Stimulated activated naive CD4-positive, alpha-beta T cell (primary cell): ENCODE measurements at regions not wholly inside any gene's neighbourhood (a gene's known extent, or its start where the extent isn't known, plus 50 kb on each side); places are given as distances from the start of the nearest gene placed in this dataset.

Experiments used
- DNase-seq, 6 experiments: peaks; one replicate each; lab custom pipeline; 2025; lab: John Stamatoyannopoulos, UW

DNA sequence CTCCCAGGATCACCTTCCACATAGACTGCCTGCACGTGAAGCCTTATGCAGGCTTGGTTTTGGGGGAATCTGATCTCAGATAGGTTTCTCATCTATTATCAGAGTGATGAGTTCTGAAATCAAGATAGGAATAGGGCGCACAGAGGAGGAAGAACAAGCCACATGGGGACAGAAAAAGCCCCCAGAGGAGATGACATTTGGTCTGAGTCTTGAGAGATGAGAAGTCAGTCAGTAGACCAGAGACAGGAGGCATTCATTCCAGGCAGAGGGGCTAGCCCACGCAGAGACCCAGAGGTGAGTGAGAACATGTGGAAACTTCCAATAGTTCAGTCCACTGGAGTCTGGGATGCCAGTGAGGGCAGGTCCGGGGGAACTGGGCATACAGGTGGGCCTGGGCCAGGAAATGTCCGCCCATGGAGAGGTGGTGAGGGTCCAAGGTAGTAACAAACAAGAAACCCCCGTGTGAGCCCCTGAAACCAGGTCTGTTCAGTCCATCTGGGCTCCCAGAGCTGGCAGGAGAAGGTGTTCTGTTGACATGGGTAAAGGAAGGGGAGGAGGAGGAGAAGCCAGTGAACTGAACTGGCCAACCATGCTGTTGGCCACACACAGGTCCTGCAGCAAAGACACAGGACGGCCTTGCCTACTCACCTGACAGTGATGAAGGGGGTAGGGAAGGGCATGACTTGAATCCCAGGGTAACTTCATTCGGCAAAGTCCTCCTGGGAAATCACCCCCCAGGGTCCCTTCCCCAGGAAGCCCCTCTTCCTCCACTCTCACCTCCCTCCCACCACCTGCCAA lies 69.3 kb upstream of the SMNDC1 start:
- DNase-seq, result no peak

DNA sequence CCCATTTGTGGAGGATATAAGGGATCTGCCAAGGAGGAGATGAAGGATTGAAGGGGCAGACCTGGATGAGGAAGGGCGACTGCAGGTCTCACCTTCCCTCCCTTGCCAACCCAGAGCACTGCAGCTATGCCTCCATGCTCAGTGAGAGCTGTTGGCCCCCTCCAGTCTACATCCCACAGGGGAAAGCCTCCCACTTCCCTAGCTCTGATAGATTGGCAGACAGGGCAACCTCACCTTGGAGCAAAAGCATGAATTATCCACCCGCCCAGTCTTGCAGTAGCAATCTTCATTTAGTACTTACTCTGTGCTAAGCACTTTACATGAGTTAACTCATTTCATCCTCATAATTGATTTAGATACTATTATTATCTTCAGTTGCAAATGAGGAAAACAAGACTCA lies 70.4 kb upstream of the SMNDC1 start:
- DNase-seq, result no peak

DNA sequence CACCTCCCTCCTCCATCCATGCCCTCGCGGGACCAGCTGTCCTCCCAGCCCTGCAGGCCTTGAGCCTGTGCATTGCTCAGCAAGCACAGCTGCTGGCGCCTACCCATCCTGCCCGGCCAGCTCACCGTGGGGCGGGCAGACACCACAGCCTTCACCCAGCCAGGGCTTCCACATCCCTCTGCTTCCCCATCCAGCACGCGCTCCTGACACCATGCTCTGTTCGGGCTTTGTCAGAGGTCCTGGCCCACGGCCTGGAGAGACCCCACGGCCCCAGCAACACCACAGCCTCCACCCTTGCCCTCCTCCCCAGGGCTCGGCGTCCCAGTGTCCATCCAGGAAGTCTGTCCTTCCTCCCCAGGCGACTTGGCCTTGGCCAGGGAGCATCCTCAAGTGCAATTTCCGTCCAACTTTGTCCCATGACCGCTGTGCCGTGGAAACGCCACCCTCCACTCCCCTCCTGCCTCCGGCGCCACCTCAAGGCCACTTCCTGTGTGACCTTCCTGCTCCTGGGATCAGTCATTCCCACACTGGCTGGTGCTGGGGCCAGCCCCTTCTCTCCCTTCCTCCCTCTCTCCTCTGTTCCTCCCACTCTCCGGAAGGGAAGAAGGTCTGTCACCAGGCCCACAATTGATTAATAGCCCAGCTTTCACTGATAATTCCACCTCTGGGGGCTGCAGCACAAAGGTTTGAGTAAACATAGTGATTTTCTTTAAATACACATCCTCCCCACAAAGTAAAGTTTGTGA lies 71.5 kb upstream of the SMNDC1 start:
- DNase-seq, result no peak

DNA sequence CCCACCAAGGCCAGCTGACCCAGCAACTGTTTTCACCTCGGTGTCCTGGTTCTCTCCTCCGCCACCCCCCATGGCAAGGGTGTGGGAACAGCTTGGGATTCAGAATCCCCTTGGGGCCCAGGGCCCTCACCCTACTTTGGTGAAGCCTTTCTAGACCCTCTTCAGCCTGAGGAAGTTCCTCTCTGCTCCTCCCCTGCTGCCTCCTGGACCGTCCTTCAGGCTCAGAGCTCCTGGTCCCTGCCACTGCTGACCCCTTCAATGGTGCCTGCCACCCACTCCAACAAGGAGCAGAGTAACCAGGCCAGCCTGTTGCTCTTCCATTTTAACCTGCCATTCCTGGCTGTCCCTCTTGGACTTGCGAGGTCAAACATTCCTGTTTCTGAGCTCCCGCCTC lies 72.0 kb upstream of the SMNDC1 start:
- DNase-seq, result no peak

DNA sequence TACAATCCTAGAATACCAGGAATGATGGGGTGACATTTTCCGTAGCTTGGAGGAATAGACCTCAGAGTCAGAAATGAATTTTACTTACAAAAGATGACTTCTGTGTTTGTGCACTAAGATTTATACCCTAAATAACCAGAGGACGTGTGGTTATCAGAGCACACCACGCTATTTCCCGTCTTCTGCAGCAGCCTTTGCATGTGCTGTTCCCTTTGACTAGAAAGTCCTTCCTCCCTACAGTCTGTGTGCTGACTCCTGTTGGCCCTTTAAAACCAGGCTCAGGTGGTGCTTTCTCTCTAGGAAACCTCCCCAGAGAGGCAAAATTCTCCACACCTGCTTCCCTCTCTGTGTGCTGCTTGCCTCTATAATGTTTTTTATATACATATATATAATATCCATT lies 73.3 kb upstream of the SMNDC1 start:
- no peak for DNase-seq

DNA sequence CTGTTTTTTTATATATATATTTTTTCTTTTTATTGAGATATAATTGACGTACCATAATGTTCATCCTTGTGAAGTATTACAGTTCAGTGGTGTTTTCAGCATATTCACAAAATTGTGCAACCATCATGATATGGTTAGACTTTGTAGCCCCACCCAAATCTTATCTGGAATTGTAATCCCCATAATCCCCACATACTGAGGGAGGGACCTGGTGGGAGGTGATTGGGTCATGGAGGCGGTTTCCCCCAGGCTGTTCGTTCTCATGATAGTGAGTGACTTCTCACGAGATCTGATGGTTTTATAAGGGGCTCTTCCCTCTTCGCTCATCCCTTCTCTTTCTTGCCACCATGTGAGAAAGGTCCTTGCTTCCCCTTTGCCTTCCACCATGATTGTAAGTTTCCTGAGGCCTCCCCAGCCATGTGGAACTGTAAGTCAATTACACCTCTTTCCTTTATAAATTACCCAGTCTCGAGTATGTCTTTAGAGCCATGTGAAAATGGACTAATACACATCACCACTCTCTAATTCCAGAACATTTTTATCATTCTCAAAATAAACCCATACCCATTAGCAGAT lies 73.9 kb upstream of the SMNDC1 start:
- no peak for DNase-seq

DNA sequence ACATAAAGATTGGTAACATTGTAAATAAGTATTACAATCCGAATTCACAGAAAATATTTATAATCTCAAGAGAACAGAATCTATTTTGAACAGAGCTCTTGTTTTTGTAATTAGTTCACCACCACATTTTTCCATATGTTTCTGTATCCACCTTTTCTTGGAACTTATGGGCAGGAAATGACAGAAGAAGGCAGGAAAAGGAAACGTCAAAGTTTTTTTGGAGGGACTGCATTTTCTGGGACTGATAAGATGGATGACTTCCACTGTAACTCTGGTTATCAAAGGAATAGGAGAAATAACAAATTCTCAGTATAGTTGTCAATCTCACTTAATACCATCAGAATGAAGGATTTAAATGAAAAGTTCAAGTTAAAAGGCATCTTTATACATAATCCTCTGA lies 75.1 kb upstream of the SMNDC1 start:
- no peak for DNase-seq

DNA sequence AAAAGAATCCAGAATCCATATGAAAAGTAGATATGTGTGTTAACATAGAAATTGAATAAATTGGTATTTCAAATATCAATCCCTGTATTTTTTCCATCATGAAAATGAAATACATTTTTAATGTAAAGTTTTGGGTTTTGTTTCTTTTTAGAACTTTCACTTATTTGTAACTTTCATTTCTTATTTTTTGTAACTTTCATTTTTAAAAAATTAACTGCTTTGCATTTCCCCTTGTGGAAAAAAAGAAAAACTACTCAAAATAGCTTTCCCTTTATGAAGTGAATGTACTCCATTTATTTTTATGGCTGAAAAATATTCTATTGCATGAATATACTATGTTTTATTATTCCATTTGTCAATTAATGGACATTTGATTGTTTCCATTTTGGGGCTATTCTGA lies 75.6 kb upstream of the SMNDC1 start:
- no peak for DNase-seq

DNA sequence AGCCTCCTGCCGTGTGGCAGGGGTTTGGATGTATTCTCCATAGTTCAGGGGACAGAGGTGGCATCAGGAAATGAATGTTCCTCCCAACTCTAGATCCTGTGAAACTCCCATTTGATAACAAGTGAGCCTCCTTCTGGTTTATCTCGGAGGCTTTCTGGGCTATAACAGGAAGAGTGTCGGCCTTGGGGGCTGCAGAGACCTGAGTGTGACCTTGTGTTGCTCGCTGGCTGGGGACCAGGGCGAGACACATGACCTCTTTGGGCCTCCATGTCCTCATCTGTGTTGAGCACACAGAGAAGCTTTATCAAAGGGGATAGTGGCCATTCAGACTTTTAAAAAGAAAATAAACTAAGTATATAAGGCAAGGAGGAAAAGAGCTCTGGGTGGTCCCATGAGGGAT lies 78.0 kb upstream of the SMNDC1 start:
- no peak for DNase-seq

DNA sequence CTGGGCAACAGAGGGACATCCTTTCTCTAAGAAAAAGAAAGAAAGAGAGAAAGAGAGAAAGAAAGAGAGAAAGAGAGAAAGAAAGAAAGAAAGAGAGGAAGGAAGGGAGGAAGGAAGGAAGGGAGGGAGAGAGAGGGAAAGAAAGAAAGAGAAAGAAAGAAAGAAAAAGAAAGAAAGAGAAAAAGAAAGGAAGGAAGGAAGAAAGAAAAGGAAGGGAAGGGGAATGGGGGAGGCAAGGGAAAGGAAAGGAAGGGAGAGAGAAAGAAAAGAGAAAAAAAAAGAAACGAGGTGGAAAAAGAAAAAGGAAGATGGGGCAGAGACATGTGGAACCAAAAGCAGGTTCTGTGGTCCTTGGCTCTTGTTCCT lies 82.9 kb upstream of the SMNDC1 start:
- no peak for DNase-seq

DNA sequence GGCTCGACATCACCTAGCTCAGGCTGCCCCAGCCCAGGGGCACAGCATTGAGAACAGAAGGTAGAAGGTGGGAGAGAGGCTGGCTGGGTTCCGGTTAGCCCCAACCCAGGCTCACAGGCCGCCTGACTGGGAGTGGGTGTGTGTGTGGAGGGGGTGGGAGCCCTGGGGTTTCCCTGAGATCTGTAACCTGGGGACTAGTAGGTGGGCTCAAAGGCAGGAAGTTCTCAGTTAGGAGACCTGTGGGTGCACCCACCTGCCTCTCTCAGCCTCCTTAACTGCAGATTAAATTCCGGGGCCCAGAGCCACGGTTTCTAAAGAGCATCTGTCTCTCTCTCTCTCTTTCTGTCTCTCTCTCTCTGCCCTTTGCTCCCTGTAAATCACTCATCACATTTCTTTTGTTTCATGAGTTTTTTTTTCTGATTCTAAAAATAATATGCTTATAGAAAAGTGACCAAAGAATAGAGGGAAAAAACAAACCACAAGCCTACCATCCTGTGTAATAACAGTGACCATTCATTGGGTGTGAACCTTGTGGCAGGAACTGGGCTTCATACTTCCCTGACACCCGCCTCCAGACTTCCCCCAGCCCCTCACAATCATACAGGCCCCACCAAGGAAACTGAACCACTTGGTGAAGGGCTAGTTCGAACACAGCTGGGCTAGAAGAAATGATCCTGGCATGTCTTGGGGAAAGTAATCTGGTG lies 83.4 kb upstream of the SMNDC1 start:
- DNase-seq, result peak in 1 of 6 experiments; percentile 10

DNA sequence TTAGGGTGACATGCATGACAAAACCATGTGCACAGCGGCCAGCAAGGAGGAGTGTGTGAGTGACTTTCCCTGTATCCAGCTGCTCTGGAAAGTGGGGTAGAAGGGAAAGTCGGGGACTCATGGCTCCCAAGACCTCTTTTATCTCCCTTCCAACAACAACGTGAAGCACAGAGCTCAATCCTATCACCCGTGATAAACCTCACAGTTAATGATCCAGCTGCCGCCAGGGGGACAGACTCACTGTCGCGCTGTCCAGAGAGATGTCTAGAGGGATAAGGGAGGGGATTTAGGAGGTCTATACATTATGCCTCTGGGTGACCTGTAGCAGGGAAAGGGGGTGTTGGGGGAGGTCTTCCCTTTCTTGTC lies 84.0 kb upstream of the SMNDC1 start:
- DNase-seq, result no peak

DNA sequence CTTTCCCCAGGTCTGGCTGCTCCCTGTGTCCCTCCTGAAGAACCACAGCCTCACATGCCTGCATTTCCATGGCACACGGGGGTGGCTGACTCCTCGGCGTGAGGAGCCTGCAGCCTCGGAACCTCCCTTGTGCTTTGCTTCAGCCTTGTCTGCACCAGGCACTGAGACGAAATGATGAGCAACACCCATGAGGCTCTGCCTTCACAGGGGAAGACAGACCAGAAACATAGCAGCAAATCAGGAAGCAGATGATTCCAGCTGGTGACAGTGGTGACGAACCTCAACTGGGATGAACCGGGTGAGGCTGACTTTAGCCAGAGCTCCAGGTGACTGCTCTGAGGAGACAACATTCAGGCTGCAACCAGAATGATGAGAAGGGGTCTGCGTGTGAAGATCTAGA lies 84.5 kb upstream of the SMNDC1 start:
- DNase-seq, result no peak

DNA sequence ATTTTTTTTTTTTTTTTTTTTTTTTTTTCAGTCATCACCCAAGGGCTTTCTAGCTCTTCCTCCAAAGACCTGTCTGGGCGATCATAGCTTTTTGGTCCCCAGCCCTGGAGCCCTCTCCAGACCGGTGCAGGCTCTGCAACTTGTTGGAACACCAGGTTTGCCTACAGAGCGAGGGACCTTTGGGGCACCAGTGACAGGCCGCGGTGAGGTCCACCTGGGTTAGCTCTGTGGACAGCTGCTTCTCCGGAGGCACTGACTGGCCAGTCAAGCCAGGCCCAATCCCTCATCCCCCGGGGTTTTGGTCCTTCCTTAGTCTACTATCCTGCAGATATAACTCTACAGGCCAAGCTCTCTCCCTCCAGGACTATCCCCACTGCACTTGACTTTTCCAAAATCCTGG lies 86.8 kb upstream of the SMNDC1 start:
- DNase-seq, result no peak

DNA sequence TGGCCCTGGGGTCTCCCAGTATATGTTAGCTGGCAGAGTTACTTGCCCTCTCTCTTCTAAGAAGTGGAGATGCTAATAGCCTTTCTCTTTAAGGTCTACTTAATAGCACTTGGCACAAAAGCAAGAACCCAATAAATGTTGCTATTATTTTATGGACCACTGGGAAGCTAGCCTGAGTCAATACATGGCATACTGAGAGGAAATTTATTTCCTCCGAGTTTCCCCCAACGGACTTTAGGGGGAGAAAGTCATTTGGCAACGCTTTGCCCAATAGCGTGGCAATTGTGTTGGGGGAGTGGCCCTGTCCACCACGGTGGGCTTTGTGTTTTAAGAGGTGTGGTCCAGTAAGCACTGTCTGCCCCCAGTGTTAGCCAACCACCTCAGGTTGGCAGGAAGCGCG lies 87.4 kb upstream of the SMNDC1 start:
- no peak for DNase-seq

DNA sequence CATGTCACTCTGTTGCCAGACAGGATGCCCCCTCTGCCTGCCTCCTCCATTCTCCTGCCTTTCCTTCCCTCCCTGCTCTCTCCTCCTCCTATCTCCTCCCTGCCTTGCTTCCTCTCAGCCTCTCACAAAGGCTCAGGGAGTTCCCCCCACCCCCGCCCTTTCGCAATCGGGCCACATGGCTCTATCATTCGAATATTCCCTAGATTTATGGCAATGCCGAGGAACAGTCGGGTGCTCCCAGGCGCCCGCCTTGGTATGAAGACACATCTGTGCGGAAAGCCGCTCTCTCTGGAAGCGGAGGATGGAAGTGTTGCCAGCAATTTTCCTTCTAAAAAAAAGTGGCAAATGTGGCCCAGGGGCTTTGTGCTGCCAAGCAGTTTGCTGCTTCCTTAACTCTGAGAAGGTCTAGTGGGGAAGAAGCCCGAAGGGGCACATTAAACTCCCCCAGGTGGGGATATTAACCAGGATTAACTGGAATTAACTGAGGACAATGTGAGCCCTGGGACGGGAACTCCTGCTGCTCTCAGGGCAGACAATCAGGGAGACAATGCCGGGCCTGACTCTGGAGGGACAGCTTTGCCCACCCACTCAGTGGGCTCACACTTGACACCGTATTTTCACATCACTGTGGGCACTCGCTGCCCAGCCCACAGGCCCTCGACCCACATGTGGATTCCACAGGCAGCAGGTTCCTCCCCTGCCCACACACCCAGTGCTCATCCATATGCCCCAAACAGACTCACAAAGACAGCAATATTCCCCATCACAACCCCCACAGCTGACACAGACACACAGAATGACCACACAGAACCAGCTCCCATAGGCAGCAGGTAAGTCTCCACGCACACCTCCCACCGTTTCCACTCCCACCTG lies 88.4 kb upstream of the SMNDC1 start:
- DNase-seq, result no peak

DNA sequence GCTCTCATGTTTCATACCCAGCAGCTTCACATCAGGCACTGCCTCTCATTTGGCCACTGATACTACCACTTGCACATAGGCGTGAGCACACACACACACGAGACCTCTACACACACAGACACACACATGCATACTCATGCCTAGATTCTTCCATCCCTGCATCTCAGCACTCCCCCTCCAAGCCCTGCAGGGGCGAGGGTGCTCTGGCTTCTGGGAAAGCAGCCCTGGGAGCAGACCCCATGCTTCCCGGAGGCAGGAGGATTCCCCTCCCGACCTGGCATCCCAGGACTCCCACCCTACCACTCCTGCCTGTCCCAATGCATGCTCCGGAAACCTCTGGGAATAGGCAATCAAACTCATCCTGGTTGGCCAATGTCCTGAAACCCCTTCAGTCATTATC lies 89.1 kb upstream of the SMNDC1 start:
- DNase-seq, result no peak

DNA sequence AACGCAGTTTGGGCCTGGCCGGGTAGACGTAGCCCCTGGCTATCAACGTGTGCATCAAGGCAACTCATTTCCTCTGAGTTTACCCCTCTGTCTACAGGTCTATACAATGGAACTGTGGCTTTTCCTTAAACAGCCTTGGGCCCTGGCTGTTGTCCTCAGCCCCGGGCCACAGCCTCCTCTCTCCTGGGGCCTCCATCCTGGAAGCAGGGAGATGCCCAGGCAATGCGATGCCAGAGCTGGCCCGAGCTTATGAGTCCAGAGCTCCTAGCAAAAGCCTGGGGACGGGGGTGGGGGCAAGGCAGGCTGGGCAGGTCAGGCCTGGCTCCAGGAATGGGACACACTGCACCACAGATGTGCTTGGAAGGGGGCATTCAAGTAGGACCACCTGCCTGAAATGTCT lies 89.6 kb upstream of the SMNDC1 start:
- DNase-seq, result no peak

DNA sequence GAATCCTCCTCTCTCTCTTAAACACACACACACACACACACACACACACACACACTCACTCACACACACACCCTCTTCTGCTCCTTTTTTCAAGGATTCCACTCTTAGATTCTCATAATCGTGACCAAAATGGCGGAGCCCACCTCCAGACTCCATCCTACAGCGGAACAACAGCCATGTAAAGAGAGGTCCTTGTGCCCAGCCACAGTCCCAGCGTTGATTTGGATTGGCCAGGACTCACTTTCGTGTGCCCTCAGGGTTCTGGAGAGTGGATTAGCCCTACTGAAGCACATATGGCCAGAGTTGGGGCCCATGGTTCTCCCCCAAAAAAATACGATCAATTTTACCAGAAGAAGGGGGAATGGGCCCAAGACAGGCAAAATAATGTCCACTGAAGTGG lies 90.2 kb upstream of the SMNDC1 start:
- DNase-seq, result no peak

DNA sequence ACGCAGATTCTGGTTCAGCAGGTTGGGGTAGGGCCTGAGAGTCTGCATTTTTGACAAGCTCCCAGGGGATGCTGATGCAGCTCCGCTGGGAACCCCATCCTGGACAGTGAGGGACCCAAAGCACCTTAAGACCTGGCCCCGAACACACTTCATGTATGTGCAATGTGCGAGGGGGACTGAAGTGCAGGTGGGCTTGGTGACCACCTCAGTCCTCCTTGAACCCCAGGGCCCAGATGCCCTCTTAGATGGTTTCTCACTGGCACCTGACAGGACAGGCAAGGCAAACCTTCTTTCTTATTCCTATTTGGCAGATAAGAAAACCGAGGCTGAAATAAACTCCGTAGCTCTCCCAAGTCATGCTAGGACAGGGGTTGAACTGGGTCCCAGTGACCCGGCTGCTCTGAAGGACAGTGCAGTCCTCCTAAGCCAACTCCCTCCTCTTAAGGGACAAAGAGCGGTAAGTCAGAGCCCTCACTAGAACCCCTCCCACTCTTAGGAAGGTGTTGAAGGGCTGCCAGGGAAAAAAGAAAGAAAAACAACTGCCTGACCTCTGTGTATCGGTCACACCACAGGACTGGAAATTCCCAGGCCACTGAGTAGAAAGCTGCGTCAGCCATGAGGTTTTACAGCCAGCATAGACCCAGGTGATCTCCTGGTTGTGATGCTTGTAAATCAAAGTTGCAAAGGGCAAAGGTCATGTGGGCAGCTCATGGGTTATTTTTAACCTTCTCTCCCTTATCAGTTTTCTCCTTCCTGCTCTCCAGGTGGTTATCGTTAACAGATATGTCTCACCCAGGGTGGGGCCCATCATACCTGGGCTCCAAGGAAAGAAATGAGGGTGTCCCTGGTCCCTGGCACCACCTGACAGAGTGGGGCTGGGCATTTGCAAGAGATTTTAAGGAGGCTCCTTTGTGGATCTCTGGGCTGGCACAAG lies 90.9 kb upstream of the SMNDC1 start:
- DNase-seq, result no peak

DNA sequence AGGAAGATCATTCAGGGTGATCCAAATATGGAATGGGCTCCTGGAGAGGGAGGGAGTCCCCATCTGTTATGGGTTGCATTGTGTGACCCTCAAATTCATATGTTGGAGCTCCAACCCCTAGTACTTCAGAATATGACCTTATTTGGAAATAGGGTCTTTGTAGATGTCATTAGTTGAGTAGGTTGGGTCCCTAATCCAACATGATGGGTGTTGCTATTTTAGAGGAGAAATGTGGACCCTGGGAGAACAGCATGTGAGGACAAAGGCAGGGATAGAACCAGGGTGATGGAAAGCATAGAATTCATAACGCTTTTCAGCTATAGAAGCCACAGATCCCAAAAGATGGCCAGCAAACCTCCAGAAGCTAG lies 91.5 kb upstream of the SMNDC1 start:
- DNase-seq, result no peak
